Mammary epithelial cell (primary cell): ENCODE measurements at regions not wholly inside any gene's neighbourhood (a gene's known extent, or its start where the extent isn't known, plus 50 kb on each side); places are given as distances from the start of the nearest gene placed in this dataset.

Source experiments
- CTCF ChIP-seq, 2 donors: IDR thresholded peaks in 1 of 2; conservative IDR thresholded peaks in 1 of 2; 2 replicates each; pipeline ENCODE4 v1.5.1; 2011 to 2012; ENCODE audit warnings: inconsistent platforms in 2 of 2, low read length in 2 of 2, mild to moderate bottlenecking in 2 of 2, control low read depth in 1 of 2, low read depth in 1 of 2; ENCODE audit not compliant: insufficient read depth in 1 of 2; ENCODE audit errors: extremely low read depth in 1 of 2
- EZH2 ChIP-seq: IDR thresholded peaks from 2 replicates; pipeline ENCODE4 v1.6.1; 2012; ENCODE audit warnings: low read length, inconsistent platforms, borderline replicate concordance

GRCh38 chr9:2477755-2478154, 143.8 kb upstream of the VLDLR start:
- TF ChIP-seq CTCF (conservative IDR thresholded peaks at IDR 0.05 in 1 of 2, IDR thresholded peaks at IDR 0.05 in 1 of 2; ENCODE audit: extremely low read depth in 1 of 2, insufficient read depth in 1 of 2, low read depth in 1 of 2, low read length in 2 of 2), result no peak
- TF ChIP-seq EZH2, result no peak
